Ovary (tissue), 7 donors: ENCODE measurements at regions not wholly inside any gene's neighbourhood (a gene's known extent, or its start where the extent isn't known, plus 50 kb on each side); places are given as distances from the start of the nearest gene placed in this dataset.

Source experiments
- DNase-seq, 5 donors: peaks; one replicate each; pipeline ENCODE4 v3.0.0-alpha.2; 2019 to 2020
- H3K27ac ChIP-seq, 2 donors: fragments of 200-600 bp; one replicate each; pipeline versions ENCODE4 v1.5.1 to v1.8.0; 2019 to 2022
- H3K27me3 ChIP-seq: fragments of 200-600 bp; one replicate; pipeline ENCODE4 v1.8.0; 2022
- H3K36me3 ChIP-seq: fragments of 200-600 bp; sonication (generic); one replicate; pipeline ENCODE4 v1.5.1; 2019
- H3K4me1 ChIP-seq: one replicate; pipeline ENCODE4 v1.8.1; 2013; ENCODE audit warnings: mild to moderate bottlenecking, moderate library complexity; ENCODE audit not compliant: insufficient read depth
- H3K4me3 ChIP-seq: fragments of 200-600 bp; sonication (generic); one replicate; pipeline ENCODE4 v1.5.1; 2017
- H3K9me3 ChIP-seq, 2 donors: fragments of 200-600 bp in 1 of 2; sonication (generic) in 1 of 2; one replicate each; pipeline versions ENCODE4 v1.5.1 to v1.8.1; 2013 to 2019; ENCODE audit warnings: mild to moderate bottlenecking in 1 of 2, moderate library complexity in 1 of 2
- EP300 ChIP-seq: sonication (generic); formaldehyde crosslinking; IDR thresholded peaks from one replicate; pipeline ENCODE4 v1.6.1; 2017; ENCODE audit warnings: antibody characterized with exemption
- POLR2A ChIP-seq: fragments of 450-650 bp; IDR thresholded peaks from one replicate; pipeline ENCODE4 v1.6.1; 2017; ENCODE audit warnings: antibody characterized with exemption, mild to moderate bottlenecking, moderate library complexity
- WGBS, 3 donors: extraction: QIAGEN DNeasy Blood & Tissue Kit in 1 of 3; methylation state at CpG; one replicate each; pipeline versions ENCODE4 v1.1.5 to v1.1.7; 2013 to 2017; 5-methylcytosine and 5-hydroxymethylcytosine counted together
- intact Hi-C, 4 donors: fragments of 100-400 bp; cut with DNase I; formaldehyde crosslinking; loops; one replicate each; pipeline versions ENCODE4 v1.11.0 to v1.15.1; 2022 to 2023
- TF ChIP-seq, protein P1 (sequence below), 3 donors: fragments of 450-650 bp in 2 of 3; fragments of 200-600 bp in 1 of 3; IDR thresholded peaks; one replicate each; pipeline versions ENCODE4 v1.5.1 to v1.8.0; 2016 to 2022; ENCODE audit warnings: antibody characterized with exemption in 3 of 3, mild to moderate bottlenecking in 1 of 3
- donor health status: DM: no; HTN: no; CAD: no; lungs with moderate emphysema.
- donor health status: DM: no; HTN: no; CAD: no.
- donor health status: Bipolar disorder and iron deficiency.
- donor health status: DM: no; HTN: no; CAD: no.
- donor health status: DM: yes; HTN: yes; CAD: no.

DNA sequence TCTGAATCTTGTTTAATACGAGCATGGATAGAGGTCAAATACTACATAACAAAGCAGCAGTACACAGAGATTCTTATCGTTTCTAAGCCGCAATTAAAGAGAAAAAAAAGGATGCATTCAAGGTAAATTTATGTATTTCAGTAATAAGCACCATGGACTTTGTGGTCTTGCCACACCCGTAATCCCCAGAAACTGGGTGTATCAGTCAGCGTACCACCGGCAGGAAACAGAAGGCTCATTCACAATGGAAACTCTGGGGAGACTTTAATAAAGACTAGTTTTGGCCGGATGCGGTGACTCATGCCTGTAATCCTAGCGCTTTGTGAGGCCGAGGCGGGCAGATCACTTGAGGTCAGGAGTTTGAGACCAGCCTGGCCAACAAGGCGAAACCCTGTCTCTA, 81.9 kb upstream of the ZNF280D start:
- Histone ChIP-seq H3K4me1 (peaks cover 6% of the 10 kb centered on the region), H3K36me3 (no peaks in the 10 kb centered on the region), H3K27me3 (no peaks in the 10 kb centered on the region), H3K9me3 (no peaks in the 10 kb centered on the region), H3K4me3 (no peak overlapping the region), H3K27ac (no peak overlapping the region)
- no peak for DNase-seq
- WGBS, 3 donors = 92 to 94% (median 94%) methylated on average over 12 of the region's 12 CpGs
- TF ChIP-seq, protein P1, sequence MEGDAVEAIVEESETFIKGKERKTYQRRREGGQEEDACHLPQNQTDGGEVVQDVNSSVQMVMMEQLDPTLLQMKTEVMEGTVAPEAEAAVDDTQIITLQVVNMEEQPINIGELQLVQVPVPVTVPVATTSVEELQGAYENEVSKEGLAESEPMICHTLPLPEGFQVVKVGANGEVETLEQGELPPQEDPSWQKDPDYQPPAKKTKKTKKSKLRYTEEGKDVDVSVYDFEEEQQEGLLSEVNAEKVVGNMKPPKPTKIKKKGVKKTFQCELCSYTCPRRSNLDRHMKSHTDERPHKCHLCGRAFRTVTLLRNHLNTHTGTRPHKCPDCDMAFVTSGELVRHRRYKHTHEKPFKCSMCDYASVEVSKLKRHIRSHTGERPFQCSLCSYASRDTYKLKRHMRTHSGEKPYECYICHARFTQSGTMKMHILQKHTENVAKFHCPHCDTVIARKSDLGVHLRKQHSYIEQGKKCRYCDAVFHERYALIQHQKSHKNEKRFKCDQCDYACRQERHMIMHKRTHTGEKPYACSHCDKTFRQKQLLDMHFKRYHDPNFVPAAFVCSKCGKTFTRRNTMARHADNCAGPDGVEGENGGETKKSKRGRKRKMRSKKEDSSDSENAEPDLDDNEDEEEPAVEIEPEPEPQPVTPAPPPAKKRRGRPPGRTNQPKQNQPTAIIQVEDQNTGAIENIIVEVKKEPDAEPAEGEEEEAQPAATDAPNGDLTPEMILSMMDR (IDR thresholded peaks at IDR 0.05) = no peak
- TF ChIP-seq EP300 (no peak), POLR2A (no peak)
- intact Hi-C loops = no loop called here

DNA sequence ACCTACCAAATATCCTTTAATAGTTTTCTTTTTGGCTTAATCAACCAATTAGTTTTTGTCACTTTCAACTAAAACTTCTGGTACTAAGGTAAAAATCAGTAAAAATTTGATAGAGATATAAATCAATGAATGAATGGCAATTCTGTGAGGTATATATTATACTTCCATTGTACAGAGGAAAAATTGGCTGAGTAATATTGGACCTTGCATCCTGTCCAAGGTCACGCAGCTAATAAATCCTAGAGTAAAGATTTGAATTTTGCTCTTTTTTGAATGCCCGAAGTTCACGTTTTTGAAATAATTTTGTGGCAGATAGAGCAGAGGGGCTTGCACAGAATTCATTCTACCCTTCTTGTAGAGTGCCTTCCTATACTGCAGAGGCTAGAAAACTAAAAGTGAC, 81.1 kb upstream of the ZNF280D start:
- Histone ChIP-seq H3K36me3 (no peaks in the 10 kb centered on the region), H3K27ac (no peak overlapping the region), H3K27me3 (no peaks in the 10 kb centered on the region), H3K9me3 (no peaks in the 10 kb centered on the region), H3K4me1 (peaks cover 6% of the 10 kb centered on the region), H3K4me3 (no peak overlapping the region)
- no peak for DNase-seq
- TF ChIP-seq, protein P1 (IDR thresholded peaks at IDR 0.05) = no peak
- no peak for TF ChIP-seq EP300
- TF ChIP-seq POLR2A = no peak
- intact Hi-C loops = no loop called here
- WGBS, 3 donors = 89 to 91% (median 90%) methylated on average over 3 of the region's 3 CpGs

DNA sequence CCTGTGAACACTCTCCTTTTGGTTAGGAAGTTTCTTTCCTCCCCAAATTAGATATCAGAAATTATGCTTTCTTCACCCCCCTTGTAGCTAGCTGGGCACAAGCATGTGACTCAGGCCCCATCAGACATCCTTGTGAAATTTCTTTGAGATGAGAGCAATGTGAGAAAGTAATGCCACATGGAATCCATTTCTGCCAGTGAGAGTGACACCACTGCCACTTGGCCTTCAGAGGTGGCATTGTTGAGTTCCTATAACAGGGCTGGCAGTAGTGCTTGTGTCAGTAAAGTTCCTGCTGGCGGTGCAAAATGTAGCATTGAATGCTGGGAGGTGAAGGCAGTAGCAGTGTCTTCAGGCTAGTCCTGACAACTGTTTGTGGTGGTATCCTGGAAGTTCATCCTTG, 80.7 kb upstream of the ZNF280D start:
- no peaks in the 10 kb centered on the region for H3K36me3 ChIP-seq
- WGBS, 3 donors = 0% methylated on average over 1 of the region's 1 CpG
- TF ChIP-seq EP300 (no peak), POLR2A (no peak)
- TF ChIP-seq, protein P1 (IDR thresholded peaks at IDR 0.05) = no peak
- H3K4me1 ChIP-seq = peaks cover 6% of the 10 kb centered on the region
- intact Hi-C loops = no loop called here
- H3K9me3 ChIP-seq = no peaks in the 10 kb centered on the region
- DNase-seq = no peak
- no peaks in the 10 kb centered on the region for H3K27me3 ChIP-seq
- no peak overlapping the region for H3K4me3 ChIP-seq
- no peak overlapping the region for H3K27ac ChIP-seq

DNA sequence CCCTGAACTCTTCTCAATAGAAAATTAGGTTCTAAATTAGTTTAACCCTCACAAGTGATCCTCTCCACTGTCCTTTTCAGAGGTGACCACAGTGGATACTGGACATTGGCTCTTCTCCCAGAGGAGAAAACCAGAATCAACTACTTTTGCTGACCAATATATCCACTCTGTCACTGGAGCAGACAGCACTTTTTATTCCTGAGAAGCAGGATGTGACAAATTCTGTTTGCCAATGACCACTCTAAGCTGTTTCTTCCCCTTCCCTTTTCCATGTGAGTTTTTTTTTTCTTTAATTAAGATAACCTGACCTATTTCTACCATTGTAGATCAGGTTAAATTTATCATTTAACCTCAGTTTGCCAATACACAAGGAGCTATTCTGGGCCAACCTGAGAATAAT, 79.7 kb upstream of the ZNF280D start:
- no peaks in the 10 kb centered on the region for H3K36me3 ChIP-seq
- peak overlapping the region in 1 of 2 donors; percentile 48 for H3K27ac ChIP-seq
- H3K4me3 ChIP-seq = no peak overlapping the region
- intact Hi-C loops = no loop called here
- H3K27me3 ChIP-seq = no peaks in the 10 kb centered on the region
- no peak for DNase-seq
- peaks cover 6% of the 10 kb centered on the region for H3K4me1 ChIP-seq
- TF ChIP-seq EP300 (no peak), POLR2A (no peak)
- TF ChIP-seq, protein P1 (IDR thresholded peaks at IDR 0.05) = no peak
- H3K9me3 ChIP-seq = no peaks in the 10 kb centered on the region

DNA sequence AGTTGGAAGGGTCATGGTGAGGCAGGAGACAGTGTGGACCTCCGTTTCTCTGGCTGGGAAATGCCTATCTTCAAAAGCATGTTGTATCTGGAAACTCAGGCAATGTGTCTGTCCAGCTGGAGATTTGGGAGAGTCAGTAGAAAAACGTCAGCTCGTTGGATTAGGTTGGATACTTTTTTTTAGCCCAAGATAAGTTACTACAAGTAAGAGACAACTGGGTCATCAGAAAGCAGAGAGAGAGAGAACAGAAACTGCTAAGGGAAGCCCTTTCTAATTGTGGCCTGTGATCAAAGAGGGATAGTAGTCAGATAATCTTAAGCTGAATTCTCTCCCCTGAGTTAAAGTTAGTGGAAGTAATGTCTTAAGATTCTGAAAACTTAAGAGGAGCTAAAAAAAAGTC, 78.9 kb upstream of the ZNF280D start:
- H3K27me3 ChIP-seq = no peaks in the 10 kb centered on the region
- no peak for DNase-seq
- no peak overlapping the region for H3K4me3 ChIP-seq
- peaks cover 6% of the 10 kb centered on the region for H3K4me1 ChIP-seq
- intact Hi-C loops = no loop called here
- WGBS, 3 donors = 16 to 25% (median 21%) methylated on average over 3 of the region's 3 CpGs
- peak overlapping the region in 1 of 2 donors; percentile 48 for H3K27ac ChIP-seq
- no peaks in the 10 kb centered on the region for H3K36me3 ChIP-seq
- TF ChIP-seq EP300 (no peak), POLR2A (no peak)
- TF ChIP-seq, protein P1 (IDR thresholded peaks at IDR 0.05) = no peak
- peaks cover 0 to 5% of the 10 kb centered on the region in 2 donors for H3K9me3 ChIP-seq
